ENCODE measurements at regions not wholly inside any gene's neighbourhood (a gene's known extent, or its start where the extent isn't known, plus 50 kb on each side); places are given as distances from the start of the nearest gene placed in this dataset.

DNA sequence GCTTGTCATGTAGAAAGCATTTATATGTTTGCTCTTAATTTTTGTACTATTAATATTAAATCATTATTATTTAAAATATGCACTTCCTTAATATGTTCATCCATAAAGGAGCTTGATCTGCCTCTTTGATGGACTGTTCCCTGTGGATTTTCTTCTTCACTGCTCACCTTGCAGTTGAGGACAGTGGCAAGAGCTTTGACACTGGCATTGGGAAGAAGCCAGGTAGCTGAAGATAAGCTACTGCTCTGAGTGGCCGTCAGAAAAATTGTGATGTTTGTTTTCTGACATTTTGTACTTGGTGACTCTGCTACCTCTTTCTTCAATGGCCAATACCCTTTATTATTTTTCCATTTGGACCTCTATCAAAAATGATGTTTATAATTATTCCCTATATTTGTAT, 349.4 kb upstream of the NOVA1 start:
- Histone ChIP-seq H3K9me3 (peaks cover 0 to 27% (median 0%) of the 10 kb centered on the region in 12 donors), H3K36me3 (no peaks in the 10 kb centered on the region), H3K4me1 (no peaks in the 10 kb centered on the region), H3K27ac (no peak overlapping the region), H3K27me3 (no peaks in the 10 kb centered on the region), H3K4me3 (no peak overlapping the region)
- TF ChIP-seq CTCF (IDR thresholded peaks at IDR 0.05) (no peak), POLR2A (IDR thresholded peaks at IDR 0.05) (no peak)
- intact Hi-C loops (cut with DNase I), result no loop called here
- DNase-seq (no peak), ATAC-seq (peak in 1 of 4 donors; percentile 45)
- 23 to 47% (median 40%) methylated on average over 1 of the region's 1 CpG for WGBS, 4 donors

DNA sequence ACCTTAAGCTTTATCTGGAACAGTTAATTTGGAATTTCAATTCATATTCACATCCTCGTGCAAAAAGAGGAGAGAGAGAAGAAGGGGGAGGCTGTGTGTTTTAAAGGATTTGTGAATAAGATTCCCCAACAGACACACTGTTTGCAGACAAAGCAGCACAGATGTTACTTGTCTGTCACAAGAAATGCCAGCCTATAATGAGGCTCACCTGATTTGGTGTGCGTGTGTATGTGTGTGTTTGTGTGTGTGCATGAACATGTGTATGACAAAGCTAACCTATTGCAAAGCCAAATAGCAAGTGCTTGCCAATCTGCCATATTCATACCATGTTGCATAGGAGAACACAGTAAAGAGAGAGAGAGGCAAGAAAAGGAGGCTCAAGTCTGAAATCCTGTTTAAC, 361.6 kb upstream of the NOVA1 start:
- no peak overlapping the region for H3K4me3 ChIP-seq
- H3K9me3 ChIP-seq, result no peaks in the 10 kb centered on the region
- no peak overlapping the region for H3K27ac ChIP-seq
- H3K4me1 ChIP-seq, result no peaks in the 10 kb centered on the region
- DNase-seq, result no peak
- 57 to 69% (median 60%) methylated on average over 2 of the region's 2 CpGs for WGBS, 4 donors
- no peak for ATAC-seq
- intact Hi-C loops (cut with DNase I), result no loop called here
- H3K36me3 ChIP-seq, result no peaks in the 10 kb centered on the region
- H3K27me3 ChIP-seq, result no peaks in the 10 kb centered on the region
- TF ChIP-seq POLR2A (IDR thresholded peaks at IDR 0.05), result no peak
- no peak for TF ChIP-seq CTCF (IDR thresholded peaks at IDR 0.05)

- no peaks in the 10 kb centered on the region for H3K9me3 ChIP-seq
- no peak for ATAC-seq
- no peak for DNase-seq
- WGBS, 4 donors, result 62 to 70% (median 64%) methylated on average over 10 of the region's 10 CpGs
- H3K36me3 ChIP-seq, result no peaks in the 10 kb centered on the region
- H3K27ac ChIP-seq, result no peak overlapping the region
- H3K27me3 ChIP-seq, result no peaks in the 10 kb centered on the region
- intact Hi-C loops (cut with DNase I), result no loop called here
- H3K4me3 ChIP-seq, result no peak overlapping the region
- TF ChIP-seq CTCF (IDR thresholded peaks at IDR 0.05), result no peak
- no peak for TF ChIP-seq POLR2A (IDR thresholded peaks at IDR 0.05)
- H3K4me1 ChIP-seq, result no peaks in the 10 kb centered on the region
Observed at GRCh38 chr14:26959972-26960660, 362.3 kb upstream of the NOVA1 start.

GRCh38 chr14:26963711-26964110, 365.9 kb upstream of the NOVA1 start:
- ATAC-seq (no peak), DNase-seq (no peak)
- WGBS, 4 donors, result 56 to 64% (median 61%) methylated on average over 4 of the region's 4 CpGs
- TF ChIP-seq POLR2A (IDR thresholded peaks at IDR 0.05), result no peak
- TF ChIP-seq CTCF (IDR thresholded peaks at IDR 0.05), result no peak
- H3K27me3 ChIP-seq, result no peaks in the 10 kb centered on the region
- intact Hi-C loops (cut with DNase I), result no loop called here
- H3K4me1 ChIP-seq, result no peaks in the 10 kb centered on the region
- H3K9me3 ChIP-seq, result no peaks in the 10 kb centered on the region
- no peak overlapping the region for H3K27ac ChIP-seq
- H3K4me3 ChIP-seq, result no peak overlapping the region
- H3K36me3 ChIP-seq, result no peaks in the 10 kb centered on the region

All from heart left ventricle (tissue), 16 donors.